Stimulated activated CD8-positive, alpha-beta memory T cell treated with anti-CD3 and anti-CD28 coated beads, Interleukin-12 subunit alpha, Interleukin-12 subunit beta, amount 100 ng/mL, for 24 hours (primary cell): ENCODE measurements at regions not wholly inside any gene's neighbourhood (a gene's known extent, or its start where the extent isn't known, plus 50 kb on each side); places are given as distances from the start of the nearest gene placed in this dataset.
"Not testable (repeated sequence)": the region's sequence is repeated elsewhere in the genome, so short reads cannot be mapped to it uniquely, and the experiment has no call there.

Experiments used
- DNase-seq: peaks from one replicate; pipeline ENCODE4 v3.0.0-alpha.2; 2020; ENCODE audit errors: extremely low read depth

DNA sequence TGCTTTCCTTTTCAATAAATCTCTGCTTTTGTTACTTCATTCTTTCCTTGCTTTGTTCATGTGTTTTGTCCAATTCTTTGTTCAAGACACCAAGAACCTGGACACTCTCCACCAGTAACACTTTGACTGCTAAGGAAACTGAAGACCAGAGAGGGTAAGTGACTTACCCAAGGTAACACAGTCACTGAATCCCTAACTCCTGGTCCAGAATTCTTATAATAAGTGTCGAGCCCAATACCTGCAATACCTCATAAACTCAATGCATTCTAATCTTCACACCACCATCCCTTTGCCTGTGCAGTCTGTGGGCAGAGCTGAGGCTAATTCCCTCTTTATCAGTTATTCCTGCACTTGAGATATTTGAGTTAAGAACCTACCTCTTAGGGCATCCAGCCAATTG, 237.8 kb downstream of the UACA start:
- DNase-seq, result no peak

- no peak for DNase-seq
These were observed 238.9 kb downstream of the UACA start for GRCh38 chr15:70524470-70524869.

GRCh38 chr15:70523616-70524015, 239.7 kb downstream of the UACA start:
- no peak for DNase-seq

GRCh38 chr15:70523192-70523591, 240.2 kb downstream of the UACA start:
- no peak for DNase-seq

DNA sequence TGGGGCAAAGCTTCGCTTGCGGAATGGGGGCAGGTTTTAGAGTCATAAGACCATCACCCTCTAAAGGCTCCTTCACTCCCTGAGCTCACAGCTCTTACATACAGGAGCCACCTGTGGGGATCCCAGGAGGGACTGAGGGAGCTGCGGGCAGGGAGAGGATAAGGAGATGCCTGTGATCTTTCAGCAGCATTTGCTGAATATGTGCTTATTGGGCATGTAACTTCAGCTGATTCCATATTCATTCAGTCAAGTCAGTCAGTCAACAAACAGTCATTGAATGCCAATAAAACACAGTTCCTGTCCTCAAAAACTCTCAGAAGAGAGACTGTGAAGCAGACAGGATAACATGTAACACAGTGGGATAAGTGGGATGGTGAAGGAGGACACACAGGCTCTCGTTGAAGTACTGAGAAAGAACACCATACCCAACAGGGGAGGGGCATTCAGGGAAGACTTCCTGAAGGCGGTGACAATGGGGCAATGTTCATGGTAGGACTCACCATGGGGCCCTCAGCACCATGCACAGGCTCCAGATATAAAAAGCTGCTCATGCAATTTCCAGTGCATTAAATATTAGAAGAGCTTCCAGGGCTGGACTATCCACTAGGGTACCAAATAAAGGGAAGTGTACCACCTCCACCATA, 240.9 kb downstream of the UACA start:
- DNase-seq, result no peak

DNA sequence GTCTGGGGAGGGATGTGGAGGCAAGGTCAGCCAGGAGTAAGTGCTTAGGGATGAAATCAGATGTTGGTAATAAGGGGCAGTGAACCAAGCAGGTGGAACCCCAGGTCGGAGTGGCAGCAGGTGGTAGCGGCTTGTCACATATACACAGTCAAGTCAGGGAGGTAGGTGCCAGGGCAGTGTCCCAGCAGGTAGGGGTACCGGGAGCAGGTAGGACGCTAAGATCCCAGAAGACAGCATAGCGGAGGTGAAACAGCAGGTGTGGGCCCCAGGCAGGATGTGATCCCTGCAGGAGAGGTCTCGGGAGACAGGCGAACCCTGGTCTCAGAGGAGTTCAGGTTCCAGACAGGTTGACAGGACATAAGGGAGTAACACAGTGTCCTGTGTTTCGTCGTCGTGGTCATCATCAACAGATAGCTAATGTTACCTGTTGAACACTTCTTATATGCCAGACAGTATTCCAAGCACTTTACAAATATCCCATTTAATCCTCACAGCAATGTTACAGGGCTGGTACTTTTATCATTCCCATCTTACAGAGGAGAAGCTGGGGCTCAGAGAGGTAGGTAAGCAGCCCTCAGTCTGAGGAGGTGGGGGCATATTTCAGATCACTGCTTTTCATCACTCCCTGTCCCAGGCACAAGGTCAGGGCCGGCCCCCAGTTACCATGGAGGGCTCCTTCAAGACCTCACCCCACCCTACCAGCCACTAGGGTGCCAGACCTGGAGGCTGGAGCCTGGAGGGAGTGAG, 241.6 kb downstream of the UACA start:
- no peak for DNase-seq

DNA sequence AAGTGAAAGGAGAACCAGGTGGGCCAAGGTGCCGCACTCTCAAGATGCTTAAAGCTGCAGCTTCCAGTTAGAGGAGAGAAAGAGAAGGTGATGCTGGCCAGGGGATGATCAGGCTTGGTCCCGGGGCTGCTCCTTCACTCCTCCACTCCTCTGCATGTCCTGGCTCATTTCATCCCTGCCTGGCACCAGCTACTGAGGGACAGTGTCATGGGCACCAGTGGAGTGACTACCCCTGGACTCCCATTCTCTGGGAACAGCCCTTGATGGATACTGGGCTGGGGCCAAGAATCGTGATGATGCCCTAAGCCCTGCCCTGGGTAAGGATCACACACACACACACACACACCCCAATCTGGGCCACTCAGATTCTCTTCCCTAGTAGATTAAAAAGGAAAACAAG, 243.7 kb downstream of the UACA start:
- DNase-seq, result no peak

GRCh38 chr15:70519004-70519365, 244.4 kb downstream of the UACA start:
- DNase-seq, result no peak

DNA sequence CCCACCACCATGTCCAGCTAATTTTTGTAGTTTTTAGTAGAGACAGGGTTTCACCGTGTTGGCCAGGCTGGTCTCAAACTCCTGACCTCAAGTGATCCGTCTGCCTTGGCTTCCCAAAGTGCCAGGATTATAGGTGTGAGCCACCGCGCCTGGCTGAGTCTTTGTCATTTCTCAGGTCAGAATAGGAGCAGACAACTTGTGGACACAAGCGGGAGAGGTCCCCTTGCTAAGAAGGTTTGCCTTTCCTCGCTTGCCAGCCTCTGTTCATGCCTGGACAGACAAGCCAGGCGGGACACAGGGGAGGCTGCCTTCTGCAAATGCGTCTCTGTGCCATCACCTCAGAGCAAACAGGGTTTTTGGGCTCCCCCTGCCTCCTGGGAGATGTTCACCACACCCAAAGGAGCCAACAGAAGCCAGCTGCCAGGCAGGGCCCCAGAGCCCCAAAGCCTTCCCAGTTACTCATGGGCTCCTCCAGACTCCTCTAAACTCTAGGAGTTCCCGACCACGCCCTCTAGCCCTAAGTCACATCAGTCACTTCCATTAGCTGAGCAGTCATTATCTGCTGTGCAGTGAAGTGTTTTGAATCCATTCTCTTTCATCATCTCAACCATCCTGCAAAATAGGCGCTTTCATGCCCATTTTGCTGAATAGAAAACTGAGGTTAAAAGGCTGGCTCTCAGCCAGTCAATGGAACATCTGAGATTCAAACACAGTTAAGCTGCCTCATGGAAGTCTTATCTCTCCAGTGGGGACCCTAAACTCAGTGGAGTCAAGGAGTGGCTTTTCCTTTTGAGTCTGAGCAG, 245.0 kb downstream of the UACA start:
- no peak for DNase-seq

- no peak for DNase-seq
These were observed 246.2 kb downstream of the UACA start for GRCh38 chr15:70517194-70517590.

GRCh38 chr15:70516408-70517193, 246.8 kb downstream of the UACA start:
- no peak for DNase-seq

- DNase-seq, result no peak
These were observed 249.1 kb downstream of the UACA start for GRCh38 chr15:70514251-70514650.

DNA sequence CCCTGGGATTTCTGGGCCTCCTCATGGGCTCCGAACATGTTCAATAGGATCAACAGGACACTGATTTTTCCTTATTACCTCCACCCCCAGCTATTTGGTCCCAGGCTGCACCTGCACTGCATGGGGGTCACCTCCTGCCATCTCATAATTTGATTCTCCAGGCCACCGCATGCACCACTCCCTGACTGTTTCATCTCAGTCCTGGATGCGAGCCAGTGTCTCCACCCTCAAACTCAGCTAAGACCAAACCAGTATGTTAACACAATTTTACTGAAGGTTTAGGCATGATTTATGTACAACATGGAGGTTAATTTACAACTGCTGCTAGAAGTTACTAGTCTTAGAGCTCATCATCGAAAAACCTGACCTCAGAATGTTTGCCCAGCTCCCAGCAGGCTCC, 249.5 kb downstream of the UACA start:
- no peak for DNase-seq

- DNase-seq, result no peak
These were observed 250.5 kb downstream of the UACA start for GRCh38 chr15:70512772-70513362.

DNA sequence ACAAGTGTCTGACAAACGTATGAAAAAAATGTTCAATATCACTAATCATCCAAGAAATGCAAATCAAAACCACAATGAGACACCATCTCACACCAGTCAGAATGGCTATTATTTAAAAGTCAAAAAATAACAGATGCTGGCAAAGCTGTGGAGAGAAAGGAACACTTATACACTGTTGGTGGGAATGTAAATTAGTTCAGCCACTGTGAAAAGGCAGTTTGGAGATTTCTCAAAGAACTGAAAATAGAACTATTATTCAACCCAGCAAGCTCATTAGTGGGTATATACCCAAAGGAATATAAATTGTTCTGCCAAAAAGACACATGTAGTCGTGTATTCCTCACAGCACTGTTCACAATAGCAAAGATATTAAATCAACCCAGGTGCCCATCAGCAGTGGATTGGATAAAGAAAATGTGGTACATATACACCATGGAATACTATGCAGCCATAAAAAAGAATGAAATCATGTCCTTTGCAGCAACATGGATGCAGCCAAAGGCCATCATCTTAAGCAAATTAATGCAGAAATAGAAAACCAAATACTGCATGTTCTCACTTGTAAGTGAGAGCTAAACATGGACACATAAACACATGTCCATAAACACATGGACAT, 251.3 kb downstream of the UACA start:
- DNase-seq, result not testable (repeated sequence)

DNA sequence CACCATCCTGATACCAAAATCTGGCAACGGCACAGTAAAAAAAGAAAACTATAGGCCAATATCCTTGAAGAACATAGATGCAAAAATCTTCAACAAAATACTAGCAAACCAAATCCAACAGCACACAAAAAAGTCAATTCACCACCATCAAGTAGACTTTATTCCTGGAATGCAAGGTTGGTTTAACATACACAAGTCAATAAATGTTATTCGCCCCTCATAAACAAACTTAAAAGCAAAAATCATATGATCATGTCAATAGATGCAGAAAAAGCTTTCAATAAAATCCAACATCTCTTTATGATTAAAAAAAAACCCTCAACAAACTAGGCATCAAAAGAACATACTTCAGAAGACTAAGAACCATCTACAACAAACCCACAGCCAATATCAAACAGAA, 252.9 kb downstream of the UACA start:
- DNase-seq, result no peak

GRCh38 chr15:70509731-70510143, 253.6 kb downstream of the UACA start:
- DNase-seq, result no peak

DNA sequence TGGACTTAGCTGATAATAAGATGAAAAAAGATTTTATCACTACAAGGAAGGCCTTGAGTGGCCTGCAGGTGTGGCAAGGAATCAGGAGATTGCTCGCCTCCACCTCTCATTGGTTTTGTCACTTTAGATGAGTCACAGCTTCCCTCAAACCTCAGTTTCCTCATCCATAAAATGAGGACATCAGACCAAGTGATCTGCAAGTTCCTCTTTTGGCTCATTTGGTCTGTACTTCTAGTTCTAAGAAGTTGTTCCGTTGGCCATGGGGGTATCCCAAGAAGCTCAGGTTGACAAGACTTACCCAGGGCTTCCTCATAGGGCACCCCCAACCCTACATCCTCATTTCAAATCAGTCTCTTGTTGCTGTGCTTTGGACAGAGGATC, 254.1 kb downstream of the UACA start:
- DNase-seq, result no peak

DNA sequence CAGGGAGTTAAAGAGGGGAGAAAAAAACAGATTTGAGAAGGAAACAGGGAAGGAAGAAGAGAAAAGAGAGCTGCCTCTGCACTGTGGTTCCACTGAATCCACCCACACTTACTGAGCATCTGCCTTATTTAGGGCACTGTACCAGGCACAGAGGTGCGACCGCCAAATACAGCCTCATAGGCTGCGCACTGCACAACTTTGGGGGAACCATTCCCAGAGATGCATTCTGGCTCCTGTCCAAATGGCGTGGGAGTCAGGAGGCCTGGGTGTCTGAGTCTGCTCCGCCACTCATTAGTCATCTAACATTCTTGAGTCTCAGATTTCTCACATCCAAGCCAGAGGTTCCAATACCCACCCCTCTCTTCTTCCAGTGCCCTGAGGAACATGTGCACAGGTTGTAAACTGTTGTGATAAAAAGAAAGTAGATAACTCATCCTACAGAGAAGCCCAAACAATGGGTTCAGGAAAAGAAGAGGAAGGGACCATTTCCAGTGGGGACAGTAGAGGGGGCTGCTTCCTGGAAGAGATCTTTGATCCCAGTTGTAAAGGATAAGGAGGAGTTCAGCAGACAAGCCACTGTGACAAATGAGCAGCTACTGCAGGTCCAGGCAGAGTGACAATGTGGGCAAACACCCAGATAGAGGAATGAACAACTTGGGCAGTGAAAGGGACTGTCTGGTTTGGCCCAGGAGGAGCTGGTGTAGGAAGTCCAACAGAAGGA, 254.6 kb downstream of the UACA start:
- DNase-seq, result no peak

GRCh38 chr15:70507772-70508371, 255.5 kb downstream of the UACA start:
- DNase-seq, result no peak
